A204.1 (cell line): ENCODE measurements at regions not wholly inside any gene's neighbourhood (a gene's known extent, or its start where the extent isn't known, plus 50 kb on each side); places are given as distances from the start of the nearest gene placed in this dataset.
"Not testable (repeated sequence)": the region's sequence is repeated elsewhere in the genome, so short reads cannot be mapped to it uniquely, and the experiment has no call there.

Experiments used
- FAIRE-seq: peaks from 2 replicates; lab custom pipeline; 2012; peaks lifted over from hg19 to GRCh38; lab: Jason Lieb, UNC

DNA sequence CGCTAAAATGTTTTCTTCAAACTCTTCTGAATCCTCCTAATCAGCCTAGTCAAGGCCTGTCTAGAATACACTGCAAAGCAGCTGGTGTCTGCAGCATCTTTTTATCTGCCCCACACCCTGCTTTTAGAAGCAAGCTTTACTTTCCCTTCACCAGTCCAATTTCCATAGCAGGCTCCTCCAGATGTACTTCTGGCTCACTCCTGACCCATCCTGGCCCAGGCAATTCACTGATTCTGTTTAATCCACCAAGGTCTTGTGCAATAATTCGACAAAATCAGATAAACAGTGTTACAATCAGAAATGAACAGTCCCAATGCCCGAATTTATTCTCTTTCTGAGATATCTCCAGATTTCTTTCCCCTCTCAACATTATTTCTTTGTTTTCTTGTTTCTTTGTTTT is 415.2 kb upstream of the SGCG start:
- no peak for FAIRE-seq

DNA sequence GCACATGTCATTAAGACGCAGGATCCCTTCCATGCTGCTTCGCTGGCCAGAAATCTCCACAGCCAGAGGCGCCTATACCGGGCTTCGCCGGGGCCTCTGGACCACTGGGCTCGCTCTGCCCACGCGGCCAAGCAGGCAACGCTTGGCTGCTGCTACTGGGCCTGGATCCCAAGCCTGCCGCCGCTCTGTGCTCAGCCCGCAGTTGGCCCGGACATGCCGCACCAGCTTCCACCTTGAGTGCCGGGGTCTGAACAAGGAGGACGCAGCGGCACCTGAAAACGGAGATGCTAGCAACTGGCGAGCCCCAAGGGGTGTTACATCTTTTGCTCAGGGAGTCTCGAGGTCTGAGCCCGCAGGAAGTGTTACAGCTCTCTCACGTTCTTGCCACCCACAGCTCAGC is 409.9 kb upstream of the SGCG start:
- FAIRE-seq: no peak

DNA sequence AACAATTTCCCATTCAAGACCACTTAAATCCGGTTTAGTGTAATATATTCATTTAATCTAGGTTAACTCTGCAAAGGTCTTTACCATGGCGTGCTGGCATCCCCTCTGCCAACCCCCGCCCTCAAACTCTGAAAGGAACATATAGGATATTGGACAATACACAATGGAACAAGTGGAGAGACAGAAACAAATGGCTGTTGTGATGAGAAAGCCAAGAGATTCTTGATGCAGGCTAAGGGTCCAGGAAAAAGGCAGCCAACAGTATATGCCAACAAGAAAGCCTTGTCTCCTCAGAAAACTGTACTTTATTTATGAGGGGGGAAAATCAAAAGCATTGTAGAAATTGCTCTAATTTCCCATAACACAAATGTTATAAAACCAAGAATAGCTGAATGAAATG is 407.3 kb upstream of the SGCG start:
- FAIRE-seq: no peak

DNA sequence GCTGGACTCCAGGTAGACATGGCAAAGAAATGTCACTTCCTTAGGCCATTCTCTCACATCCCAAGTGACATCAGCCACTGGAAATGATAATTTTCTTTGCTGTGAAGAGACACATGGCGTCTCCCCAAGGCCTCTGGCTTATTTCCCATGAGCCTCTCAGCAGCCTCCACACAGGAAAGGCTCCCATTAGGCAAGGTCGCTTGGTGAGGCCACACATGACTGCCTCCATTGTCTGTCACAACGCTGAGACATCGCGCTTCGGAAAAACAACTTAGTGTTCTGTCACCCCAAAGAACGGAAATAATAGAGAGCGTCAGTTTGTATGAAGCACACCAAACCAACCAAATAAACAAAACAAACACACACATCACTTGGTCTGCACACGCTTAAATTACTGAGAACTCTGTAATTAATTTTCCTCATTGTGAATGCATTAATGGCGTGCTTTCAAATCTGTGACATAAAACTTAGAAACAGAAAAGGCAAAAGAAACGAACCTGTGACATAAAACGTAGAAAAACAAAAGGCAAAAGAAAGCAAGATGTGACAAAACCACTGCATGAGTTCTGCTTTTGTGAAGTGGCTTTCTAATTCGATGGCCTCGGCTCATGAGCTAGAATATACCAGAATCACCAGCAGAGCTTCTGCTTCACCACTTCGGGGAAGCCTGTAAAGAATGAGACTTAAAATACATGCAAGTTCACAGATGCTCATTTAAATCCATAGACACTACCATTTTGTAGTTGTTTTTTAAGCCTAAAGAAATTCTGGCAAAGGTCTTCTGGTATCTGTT is 404.2 kb upstream of the SGCG start:
- no peak for FAIRE-seq

DNA sequence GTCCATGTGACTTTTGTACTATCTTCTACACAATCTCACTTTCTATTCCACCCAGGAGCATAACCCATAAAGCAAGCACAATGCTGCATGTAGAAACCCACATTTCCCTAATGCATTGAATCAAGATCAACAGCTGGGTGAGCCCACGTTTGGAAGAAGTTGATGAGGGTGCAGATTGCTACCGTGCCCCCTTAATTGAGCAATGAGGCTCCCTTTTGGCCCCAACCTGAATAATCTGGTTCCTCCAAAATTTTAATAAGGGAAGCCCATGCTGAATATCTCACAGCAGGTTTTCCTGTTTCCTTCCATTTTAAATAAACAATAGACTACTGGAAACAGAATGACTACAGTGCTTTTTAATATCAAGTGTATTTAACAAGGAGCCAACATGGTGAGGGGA is 403.6 kb upstream of the SGCG start:
- FAIRE-seq: no peak

DNA sequence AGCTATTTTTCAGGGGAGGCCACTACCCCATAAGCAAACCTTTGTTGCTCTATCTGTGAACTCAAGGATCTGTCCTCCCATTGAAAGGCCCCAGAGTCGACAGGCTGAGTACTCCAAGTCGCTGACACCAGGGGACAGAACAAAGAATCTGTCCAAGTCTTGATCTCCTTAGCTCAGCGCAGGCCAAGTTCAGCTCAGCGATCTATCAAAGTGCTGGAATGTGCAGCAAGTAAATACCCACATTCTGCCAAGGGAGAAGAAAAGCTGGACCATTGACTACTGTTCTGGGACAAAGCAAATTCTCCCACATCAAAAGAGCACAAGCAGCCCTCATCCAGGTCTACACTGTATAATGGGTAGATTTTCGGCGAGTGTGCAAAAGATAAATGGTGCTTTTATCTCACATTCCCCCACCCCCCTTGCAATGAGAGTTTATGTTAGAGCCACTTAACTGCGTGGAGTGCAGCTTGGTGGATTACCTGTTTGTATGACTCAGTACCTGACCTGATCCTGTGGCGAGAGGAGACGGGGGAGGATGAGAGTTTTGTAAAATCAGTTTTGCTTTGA is 391.7 kb upstream of the SGCG start:
- no peak for FAIRE-seq

DNA sequence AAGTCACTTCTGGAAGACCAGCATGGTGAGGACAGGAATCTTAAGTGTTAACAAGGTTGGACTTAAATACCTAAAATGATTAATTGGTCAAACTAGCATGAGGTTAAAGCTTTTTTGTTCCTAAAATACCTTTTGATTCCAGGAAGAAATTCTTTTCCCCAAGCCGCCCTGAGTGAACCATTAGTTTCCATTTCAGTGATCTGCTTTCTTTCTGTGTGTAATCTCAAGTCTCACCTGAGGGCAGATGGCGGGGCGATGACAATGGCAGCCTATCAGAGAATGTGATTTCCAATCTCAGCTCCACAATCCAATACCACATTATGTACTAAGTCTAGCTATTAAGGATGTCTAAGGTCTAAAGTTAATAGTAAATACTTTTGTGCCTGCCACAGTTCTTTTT is 390.9 kb upstream of the SGCG start:
- no peak for FAIRE-seq

DNA sequence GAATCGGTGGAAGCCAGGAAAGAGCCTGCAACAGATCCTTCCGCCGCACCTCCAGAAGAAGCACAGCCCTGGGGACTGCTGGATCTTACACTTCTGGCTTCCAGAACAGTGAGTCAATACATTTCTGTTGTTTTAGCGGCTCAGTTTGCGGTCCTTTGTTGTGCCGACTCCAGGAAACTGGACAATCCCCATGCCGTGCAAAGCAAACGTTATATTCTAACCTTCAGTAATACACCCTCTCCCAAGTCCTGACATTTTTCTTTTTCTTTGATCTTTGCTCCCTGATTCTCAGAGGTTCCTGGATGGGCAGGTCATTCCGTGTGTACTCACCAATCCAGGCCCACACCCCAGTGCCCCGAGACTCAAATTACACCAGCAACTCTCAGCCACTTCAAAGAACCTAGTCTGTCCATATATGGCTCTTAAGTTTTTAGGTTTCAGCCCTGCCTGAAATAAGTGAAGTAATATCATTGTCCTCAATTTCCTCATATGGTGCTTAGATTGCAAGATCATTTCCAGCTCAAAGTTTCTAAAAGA is 387.1 kb upstream of the SGCG start:
- FAIRE-seq: no peak

DNA sequence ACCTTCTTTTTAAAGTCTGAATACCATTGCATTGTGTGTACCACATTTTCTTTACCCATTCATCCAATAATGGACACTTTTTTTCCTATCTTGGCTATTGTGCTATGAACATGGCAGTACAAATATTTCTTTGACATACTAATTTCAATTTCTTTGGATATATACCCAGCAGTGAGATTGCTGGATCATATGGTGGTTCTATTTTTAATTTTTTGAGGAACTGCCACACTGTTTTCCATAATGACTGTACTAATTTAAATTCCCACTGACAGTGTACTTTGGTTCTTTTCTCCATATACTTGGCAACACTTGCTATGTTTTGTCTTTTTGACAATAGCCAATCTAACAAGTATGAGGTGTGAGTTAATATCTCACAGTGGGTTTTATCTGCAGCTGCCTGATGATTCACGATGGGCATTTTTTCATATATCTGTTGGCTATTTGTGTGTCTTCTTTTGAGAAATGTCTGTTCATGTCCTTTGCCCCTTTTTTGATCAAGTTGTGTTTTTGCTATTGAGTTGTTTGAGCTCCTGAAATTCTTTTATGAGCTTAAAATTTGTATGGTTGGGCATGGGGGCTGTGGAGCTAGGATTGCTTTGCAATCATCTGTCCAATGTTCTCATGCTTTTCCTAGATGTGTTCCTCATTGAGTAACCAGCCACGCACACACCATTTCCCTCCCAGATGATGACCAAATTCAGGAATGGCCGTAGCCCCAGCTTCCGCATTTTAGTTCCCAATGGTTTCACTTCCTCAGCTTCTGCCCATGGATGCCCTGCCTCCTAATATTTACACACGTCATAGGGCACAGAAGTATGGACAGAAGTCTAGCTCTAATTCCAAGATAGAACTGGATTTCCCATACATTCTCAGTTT is 380.0 kb upstream of the SGCG start:
- no peak for FAIRE-seq

DNA sequence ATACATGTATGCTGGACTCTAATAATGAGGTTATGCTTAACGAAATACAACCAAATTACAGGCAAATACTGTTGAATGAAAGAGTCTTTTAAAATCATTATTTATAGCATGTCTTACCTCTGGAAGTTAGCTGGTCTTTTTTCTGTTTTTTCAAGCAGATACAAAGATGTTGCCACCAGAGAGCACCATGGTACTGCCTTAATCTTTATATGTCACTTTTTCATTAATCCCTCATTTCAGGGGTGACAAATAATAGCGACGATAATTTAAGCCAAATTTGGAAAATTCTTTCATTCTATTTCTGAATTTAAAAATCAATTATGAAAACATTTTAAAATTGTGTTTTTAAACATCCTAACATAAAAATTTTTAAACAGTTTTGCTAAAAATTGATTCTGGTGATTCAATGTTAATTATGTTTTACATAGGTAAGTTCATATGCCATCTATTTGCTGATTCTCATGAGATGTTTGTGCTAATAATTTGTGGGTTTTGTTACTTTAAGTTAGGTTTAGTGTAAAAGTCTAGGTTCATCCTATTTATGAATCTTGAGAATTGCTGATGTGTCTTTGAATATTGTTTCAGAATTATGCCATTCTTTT is 379.3 kb upstream of the SGCG start:
- peak; percentile 89 for FAIRE-seq

DNA sequence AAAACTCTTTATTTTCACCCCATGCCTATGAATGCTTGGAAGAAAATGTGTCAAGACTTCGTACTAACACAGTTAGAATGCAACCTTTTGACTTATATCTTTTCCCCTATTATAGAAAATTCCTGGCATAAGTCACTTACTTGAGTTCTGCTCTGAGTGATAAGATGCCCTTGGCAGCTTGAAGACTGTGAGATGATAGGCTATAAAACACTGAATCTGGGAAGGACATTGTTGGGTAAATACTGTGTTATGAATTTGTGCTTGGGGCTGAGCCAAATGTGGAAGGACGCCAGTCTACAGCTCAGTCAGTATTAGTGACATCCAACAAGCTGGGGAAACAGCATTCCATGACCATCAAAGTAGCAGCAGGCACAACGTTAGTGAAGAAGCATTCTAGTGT is 368.0 kb upstream of the SGCG start:
- no peak for FAIRE-seq

DNA sequence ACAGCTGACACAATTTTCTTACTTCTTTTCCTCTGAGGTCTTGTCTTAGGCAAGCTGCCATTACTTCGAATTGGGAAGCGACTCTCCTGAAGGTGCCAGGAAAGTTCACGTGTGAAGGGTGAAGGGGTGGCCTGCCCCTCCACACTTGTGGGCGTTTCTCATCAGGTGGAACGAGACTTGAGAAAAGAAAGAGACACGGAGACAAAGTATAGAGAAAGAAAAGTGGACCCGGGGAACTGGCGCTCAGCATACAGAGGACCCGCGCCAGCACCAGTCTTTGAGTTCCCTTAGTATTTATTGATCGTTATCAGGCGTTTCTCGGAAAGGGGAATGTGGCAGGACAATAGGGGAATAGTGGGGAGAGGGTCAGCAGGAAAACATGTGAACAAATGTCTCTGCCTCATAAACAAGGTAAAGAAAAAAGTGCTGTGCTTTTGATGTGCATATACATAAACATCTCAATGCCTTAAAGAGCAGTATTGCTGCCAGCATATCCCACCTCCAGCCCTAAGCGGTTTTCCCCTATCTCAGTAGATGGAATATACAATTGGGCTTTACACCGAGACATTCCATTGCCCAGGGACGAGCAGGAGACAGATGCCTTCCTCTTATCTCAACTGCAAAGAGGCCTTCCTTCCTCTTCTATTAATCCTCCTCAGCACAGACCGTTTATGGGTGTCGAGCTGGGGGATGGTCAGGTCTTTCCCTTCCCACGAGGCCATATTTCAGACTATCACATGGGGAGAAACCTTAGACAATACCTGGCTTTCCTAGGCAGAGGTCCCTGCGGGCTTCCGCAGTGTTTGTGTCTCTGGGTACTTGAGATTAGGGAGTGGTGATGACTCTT is 367.0 kb upstream of the SGCG start:
- FAIRE-seq: not testable (repeated sequence)

DNA sequence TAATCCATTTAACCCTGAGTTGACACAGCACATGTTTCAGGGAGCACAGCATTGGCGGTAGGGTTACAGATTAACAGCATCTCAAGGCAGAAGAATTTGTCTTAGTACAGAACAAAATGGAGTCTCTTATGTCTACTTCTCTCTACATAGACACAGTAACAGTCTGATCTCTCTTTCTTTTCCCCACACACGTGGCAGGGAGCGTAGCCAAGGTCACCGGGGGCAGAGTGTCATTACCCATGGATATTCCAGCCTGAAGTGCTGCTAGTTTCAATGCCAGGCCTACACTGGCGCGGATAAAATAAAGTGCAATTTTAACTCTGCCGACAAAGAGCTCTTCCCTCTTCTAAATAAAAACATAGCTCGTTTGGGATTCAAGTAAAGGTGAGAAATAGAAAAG is 366.3 kb upstream of the SGCG start:
- FAIRE-seq: not testable (repeated sequence)

DNA sequence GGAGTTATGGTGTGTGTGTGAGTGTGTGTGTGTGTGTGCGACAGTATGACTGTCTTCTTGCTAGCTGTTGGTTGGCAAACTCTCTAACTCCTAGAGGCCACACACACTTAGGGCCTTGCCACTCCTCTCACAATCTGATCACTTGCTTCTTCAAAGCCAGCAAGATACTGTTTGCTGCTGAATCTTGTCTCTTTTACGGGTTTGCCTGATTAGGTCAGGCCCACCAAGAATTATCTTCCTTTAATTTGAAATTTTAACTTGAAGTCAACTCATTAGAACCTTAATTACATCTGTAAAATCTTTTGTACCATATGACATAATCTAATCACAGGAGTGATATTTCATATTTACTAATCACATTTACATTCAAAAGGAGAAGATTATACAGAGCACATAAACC is 359.2 kb upstream of the SGCG start:
- no peak for FAIRE-seq

DNA sequence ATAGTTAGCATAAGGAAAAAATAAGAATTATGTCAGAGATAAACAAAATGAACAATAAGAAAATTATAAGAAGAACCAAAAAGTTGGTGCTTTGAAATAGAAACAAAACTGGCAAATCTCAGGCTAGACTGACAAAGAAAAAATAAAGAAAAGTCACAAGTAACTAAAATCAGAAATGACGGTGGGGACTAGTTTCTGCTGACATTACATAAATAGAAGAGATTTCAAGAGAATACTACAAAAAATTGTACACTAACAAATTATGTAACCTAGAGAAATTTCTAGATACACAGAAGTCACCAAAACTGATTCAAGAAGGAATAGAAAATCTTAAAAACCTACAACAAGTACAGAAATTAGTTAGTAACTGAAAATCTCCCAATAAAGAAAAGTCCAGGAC is 355.6 kb upstream of the SGCG start:
- FAIRE-seq: no peak

DNA sequence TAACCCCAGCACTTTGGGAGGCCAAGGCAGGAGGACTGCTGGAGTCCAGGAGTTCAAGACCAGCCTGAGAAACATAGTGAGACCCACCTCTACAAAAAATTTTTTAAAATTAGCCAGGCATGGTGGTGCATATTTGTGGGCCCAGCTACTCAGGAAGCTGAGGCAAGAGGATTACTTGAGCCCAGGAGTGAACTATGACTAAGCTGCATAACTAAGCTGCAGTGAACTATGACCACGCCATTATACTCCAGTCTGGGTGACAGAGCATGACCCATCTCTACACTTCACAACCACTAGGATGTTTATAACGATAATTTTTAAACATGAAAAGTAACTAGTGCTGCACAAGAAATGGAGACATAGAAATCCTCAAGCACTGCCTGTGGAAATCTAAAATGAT is 352.7 kb upstream of the SGCG start:
- FAIRE-seq: no peak

DNA sequence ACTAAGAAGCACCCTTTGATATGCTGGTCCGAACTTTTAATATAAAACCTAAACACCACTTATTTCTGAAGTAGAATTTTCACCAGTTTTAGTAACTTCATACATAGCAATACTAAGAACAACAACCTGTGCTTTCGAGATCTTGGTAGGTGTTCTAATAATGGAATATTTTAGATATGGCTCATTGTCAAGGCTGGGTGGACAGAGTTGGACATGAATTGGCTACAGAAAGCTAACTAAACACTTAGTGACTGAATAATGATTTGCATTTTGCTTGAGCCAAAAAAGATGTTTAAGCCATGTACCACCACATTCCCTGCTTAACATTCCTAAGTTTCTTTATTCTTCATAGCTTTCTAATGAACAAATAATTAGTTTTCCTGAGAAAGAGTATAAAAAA is 344.3 kb upstream of the SGCG start:
- FAIRE-seq: peak; percentile 19

DNA sequence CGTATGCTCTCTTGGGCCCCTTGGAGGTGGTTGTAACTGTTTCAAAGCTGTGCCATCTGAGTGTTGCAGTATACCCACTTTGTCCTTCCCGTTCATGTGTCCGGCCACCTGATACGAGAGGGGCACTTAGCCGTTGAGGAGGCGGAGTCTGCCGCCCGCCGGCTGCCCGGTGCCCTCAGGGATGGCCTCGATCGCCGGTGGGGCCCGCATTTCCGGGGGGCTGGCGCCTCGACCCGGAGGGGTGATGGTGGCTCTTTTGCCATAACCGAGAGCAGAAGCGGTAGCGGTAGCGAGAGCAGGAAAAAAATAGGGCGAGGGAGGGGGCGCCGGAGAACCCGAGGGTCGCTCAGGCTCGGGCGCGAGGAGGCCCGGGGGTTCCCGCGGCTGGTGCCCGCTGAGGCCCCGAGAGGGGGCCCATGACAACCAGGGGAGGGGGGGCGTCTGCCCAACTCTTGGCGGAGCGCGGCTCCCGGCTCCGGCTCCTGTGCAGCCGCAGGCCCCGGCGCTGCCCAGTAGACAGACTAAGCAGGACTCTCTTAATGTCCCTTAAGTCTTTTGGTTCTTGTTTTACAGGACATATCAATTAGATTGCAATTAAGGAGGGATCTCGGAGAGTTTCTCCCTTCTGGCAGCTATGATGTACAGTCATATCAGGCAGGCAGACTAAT is 342.7 kb upstream of the SGCG start:
- FAIRE-seq: no peak

DNA sequence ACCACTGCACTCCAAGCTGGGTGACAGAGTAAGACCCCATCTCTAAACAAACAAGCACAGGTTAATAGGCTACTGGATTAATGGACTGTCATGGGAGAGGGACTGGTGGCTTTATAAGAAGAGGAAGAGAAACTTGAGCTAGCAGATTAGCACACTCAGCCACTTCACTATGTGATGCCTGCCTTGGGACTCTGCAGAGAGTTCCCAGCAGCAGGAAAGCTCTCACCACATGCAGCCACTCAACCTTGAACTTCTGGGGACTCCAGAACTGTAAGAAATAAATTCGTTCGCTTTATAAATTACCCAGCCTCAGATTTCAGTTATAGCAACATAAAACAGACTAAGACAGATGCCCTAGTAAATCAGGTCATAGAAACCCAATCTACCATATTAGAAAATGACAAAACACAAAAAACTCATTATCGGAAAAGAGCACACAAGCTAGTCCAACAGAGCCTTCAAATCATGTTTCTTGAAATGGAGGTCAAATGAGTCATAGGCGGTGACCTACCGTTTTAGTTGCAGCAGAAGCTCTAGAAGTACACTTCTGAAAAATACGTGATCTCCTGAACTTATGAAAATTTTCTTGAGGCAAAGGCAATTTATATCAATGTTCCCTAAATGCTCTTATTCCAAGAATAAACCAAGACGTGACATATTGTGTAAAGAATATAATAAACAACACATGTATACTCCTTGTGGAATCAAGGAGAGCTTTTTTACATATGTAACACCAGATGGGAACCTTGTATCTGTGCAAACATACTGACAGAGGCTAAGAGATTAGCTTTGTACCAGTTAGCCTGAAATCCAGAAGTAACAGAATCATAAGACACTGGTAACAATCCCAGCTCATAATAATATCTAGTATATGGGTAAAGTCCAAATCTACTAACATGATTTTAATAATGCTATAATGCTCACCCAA is 340.9 kb upstream of the SGCG start:
- no peak for FAIRE-seq

DNA sequence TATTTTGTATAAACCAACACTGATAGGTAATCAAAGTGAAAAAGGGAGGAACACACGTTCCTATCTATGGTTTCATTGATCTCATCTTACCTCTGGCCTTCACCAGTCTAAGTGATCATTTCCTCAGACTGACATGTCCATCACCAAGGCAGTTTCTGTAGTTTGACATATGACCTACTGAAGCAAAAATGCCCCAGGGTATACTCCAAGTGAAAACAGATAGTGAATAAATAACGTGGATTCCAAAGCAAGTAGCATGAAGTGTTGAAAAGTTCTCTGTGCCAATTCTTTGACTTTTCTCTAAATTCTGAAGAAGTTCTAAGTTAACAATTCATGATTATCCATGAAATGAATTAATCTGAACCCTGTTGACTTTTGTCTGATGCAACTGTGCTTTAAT is 334.2 kb upstream of the SGCG start:
- no peak for FAIRE-seq
